ENCODE measurements at regions not wholly inside any gene's neighbourhood (a gene's known extent, or its start where the extent isn't known, plus 50 kb on each side); places are given as distances from the start of the nearest gene placed in this dataset.

DNA sequence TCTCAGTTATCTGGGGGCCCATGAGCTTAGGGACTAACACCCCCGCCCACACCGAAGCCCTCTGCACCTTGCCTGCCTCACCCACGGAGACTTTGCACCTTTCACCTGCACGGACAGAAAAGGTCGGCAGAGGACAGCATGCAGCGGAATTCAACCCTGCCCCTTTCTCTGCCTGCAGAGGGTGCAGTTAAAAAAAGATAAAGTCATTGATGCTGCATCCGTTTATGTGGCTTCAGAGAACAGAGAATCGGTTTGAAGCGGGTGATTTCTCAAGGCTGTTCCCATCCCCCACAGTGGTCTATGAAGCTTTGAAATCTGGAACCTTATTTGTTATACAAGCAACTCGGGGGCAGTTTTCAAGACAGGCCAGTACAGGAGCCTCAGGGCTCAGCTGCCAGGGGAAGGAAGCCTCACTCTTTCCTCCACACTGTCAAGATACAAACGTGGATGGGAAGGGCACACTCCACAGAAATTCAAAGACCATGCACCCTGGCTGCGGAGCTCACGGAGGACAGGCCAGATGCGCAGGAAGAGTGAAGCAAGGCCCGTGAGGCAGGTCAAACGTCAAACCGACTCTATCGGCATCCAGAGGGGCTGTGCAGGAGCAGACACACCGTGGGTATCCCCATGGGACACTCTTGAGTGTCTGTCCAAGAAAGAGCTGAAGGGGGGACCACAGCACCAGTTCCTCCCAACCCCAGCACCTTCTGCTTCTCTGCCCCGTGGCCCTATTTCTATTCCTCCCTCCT, 66.3 kb downstream of the INSIG1 start:
- no peak for TF ChIP-seq FOS (IDR thresholded peaks at IDR 0.05; ENCODE audit: borderline replicate concordance, insufficient read depth, low read length)
- no peak for TF ChIP-seq POLR2A (IDR thresholded peaks at IDR 0.05; ENCODE audit: low read depth, low read length)
- TF ChIP-seq, protein P1, sequence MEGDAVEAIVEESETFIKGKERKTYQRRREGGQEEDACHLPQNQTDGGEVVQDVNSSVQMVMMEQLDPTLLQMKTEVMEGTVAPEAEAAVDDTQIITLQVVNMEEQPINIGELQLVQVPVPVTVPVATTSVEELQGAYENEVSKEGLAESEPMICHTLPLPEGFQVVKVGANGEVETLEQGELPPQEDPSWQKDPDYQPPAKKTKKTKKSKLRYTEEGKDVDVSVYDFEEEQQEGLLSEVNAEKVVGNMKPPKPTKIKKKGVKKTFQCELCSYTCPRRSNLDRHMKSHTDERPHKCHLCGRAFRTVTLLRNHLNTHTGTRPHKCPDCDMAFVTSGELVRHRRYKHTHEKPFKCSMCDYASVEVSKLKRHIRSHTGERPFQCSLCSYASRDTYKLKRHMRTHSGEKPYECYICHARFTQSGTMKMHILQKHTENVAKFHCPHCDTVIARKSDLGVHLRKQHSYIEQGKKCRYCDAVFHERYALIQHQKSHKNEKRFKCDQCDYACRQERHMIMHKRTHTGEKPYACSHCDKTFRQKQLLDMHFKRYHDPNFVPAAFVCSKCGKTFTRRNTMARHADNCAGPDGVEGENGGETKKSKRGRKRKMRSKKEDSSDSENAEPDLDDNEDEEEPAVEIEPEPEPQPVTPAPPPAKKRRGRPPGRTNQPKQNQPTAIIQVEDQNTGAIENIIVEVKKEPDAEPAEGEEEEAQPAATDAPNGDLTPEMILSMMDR (IDR thresholded peaks at IDR 0.05; ENCODE audit: extremely low read depth in 1 of 2, insufficient read depth in 1 of 2, low read depth in 1 of 2, low read length in 2 of 2): no peak
- TF ChIP-seq POLR2AphosphoS5 (IDR thresholded peaks at IDR 0.05; ENCODE audit: insufficient read depth, low read depth, low read length): no peak
